ENCODE measurements at regions not wholly inside any gene's neighbourhood (a gene's known extent, or its start where the extent isn't known, plus 50 kb on each side); places are given as distances from the start of the nearest gene placed in this dataset.

GRCh38 chr13:85985797-85986196 lies 186.6 kb upstream of the SLITRK6 start:
- no peak for TF ChIP-seq CTCF (conservative IDR thresholded peaks at IDR 0.05)
- no peak overlapping the region for H3K27ac Mint-ChIP-seq
- 0 out of 4 replicates have a peak, but pooled peaks cover 0 to 2% of the 10 kb centered on the region in 2 experiments for H3K4me1 Mint-ChIP-seq
- H2BK120ac ChIP-seq (ENCODE audit: low read depth, low read length, poor library complexity, severe bottlenecking): no peak overlapping the region
- no peak overlapping the region for H3K4me2 ChIP-seq (ENCODE audit: insufficient read depth, insufficient read length, low read length)
- H3K4me1 ChIP-seq (ENCODE audit: insufficient read depth, low read length): no peaks in the 10 kb centered on the region
- H3K9me3 ChIP-seq (ENCODE audit: control insufficient read depth, low read depth, low read length): no peaks in the 10 kb centered on the region
- no peak overlapping the region for H3K27ac ChIP-seq (ENCODE audit: insufficient read length, low read depth, low read length)
- H3K9ac ChIP-seq (ENCODE audit: extremely low read depth, insufficient read length, low read length): no peak overlapping the region
- H3K9me3 Mint-ChIP-seq: no peaks in the 10 kb centered on the region
- no peak overlapping the region for H2BK12ac ChIP-seq (ENCODE audit: insufficient read length, low read depth, low read length)
- WGBS (ENCODE audit: extremely low coverage, insufficient read length, low lambda C conversion rate): no CpG with 5 or more reads among the region's 1 CpG
- no peak for DNase-seq
- no peak overlapping the region for H3K23ac ChIP-seq (ENCODE audit: insufficient read length, low read depth, low read length)
- H3K36me3 Mint-ChIP-seq (ENCODE audit: insufficient read depth in 1 of 3, low read depth in 3 of 3): no peaks in the 10 kb centered on the region; a peak in 1 of 7 replicates
- no peaks in the 10 kb centered on the region for H3K79me2 ChIP-seq (ENCODE audit: insufficient read depth, low read length)
- no peak overlapping the region for H2BK15ac ChIP-seq (ENCODE audit: low read depth, low read length)
- H3K27me3 Mint-ChIP-seq (ENCODE audit: low read depth): no peaks in the 10 kb centered on the region
- H2AK5ac ChIP-seq (ENCODE audit: insufficient read length, low read length): no peak overlapping the region
- no peak overlapping the region for H2BK20ac ChIP-seq (ENCODE audit: low read depth, low read length, poor library complexity, severe bottlenecking)
- no peak overlapping the region for H4K5ac ChIP-seq (ENCODE audit: insufficient read length, low read depth, low read length)
- H3K56ac ChIP-seq (ENCODE audit: insufficient read length, low read depth, low read length): no peak overlapping the region
- no peak overlapping the region for H3K18ac ChIP-seq (ENCODE audit: insufficient read length, low read depth, low read length)
- H2AFZ ChIP-seq (ENCODE audit: low read length): no peak overlapping the region
- no peaks in the 10 kb centered on the region for H3K27me3 ChIP-seq (ENCODE audit: insufficient read depth, low read length)
- H3T11ph ChIP-seq (ENCODE audit: low read length): no peak overlapping the region
- no peak overlapping the region for H3K4me3 Mint-ChIP-seq
- H4K8ac ChIP-seq (replicated peaks; ENCODE audit: insufficient read length, low read depth, low read length): no peak overlapping the region
- H4K20me1 ChIP-seq (ENCODE audit: control insufficient read depth, insufficient read depth, insufficient read length): no peaks in the 10 kb centered on the region
- H3K23me2 ChIP-seq (ENCODE audit: insufficient read length, low read depth, low read length, poor library complexity, severe bottlenecking): no peaks in the 10 kb centered on the region
- H2BK5ac ChIP-seq (ENCODE audit: insufficient read length, low read length): no peak overlapping the region
- H4K91ac ChIP-seq (ENCODE audit: insufficient read length, low read depth, low read length): no peak overlapping the region
- H3K14ac ChIP-seq (ENCODE audit: insufficient read depth, low read length): no peak overlapping the region
- H3K4ac ChIP-seq (ENCODE audit: low read depth, low read length): no peak overlapping the region
- H3K79me1 ChIP-seq (ENCODE audit: insufficient read depth, low read depth, low read length, poor library complexity, severe bottlenecking): no peaks in the 10 kb centered on the region

Data from H9 (cell line).